GM12873 (cell line): ENCODE measurements at regions not wholly inside any gene's neighbourhood (a gene's known extent, or its start where the extent isn't known, plus 50 kb on each side); places are given as distances from the start of the nearest gene placed in this dataset.

ENCODE experiments used
- TF ChIP-seq, protein P1 (sequence below): IDR thresholded peaks from 2 replicates; pipeline ENCODE4 v1.5.1; 2012; ENCODE audit warnings: low read depth, mild to moderate bottlenecking, moderate library complexity, low read length, control low read depth; ENCODE audit not compliant: insufficient read depth; ENCODE audit errors: missing control alignments

DNA sequence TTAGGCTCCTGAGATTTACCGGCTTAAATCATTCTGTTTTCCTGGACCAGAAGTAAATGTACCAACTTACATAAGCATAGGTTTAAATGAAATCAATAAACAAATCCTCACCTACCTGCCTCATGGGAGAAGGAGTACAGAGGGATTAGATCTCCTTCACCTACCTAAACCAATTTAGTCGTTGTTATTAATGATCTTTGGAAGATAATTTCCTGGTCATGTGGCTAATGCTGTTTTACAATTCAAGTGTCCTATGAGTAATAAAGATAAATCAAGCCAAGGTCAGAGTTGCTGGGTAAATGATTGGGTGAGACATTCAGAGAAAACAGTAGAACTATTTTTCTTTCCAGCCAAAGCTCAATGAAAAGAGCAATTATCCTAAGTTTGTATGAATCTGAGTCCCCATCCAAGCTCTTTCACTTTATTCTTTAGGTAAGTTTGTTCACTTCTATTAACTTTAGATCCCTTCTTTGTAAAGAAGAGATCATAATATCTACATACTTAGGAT, 423.0 kb upstream of the FAM241A start:
- TF ChIP-seq, protein P1, sequence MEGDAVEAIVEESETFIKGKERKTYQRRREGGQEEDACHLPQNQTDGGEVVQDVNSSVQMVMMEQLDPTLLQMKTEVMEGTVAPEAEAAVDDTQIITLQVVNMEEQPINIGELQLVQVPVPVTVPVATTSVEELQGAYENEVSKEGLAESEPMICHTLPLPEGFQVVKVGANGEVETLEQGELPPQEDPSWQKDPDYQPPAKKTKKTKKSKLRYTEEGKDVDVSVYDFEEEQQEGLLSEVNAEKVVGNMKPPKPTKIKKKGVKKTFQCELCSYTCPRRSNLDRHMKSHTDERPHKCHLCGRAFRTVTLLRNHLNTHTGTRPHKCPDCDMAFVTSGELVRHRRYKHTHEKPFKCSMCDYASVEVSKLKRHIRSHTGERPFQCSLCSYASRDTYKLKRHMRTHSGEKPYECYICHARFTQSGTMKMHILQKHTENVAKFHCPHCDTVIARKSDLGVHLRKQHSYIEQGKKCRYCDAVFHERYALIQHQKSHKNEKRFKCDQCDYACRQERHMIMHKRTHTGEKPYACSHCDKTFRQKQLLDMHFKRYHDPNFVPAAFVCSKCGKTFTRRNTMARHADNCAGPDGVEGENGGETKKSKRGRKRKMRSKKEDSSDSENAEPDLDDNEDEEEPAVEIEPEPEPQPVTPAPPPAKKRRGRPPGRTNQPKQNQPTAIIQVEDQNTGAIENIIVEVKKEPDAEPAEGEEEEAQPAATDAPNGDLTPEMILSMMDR = no peak

DNA sequence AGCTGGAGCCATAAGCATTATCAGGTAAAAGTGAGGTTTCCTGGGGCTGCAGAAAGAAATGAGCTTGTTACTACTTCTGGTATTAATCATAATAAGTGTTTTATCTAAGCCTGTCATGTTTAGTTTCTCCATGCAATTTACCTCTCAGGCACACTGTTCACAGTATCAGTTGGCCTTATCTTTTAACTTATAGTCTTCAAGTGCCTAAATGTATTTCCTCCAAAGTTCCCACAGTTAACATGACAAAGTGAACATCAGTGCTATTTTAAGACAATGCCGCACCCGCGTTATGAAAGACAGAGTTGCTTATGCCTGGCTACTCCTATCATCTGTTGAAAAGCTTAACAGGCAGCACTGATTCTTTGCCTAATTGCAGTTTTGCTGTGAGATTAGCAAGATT, 408.7 kb upstream of the FAM241A start:
- TF ChIP-seq, protein P1 = no peak

DNA sequence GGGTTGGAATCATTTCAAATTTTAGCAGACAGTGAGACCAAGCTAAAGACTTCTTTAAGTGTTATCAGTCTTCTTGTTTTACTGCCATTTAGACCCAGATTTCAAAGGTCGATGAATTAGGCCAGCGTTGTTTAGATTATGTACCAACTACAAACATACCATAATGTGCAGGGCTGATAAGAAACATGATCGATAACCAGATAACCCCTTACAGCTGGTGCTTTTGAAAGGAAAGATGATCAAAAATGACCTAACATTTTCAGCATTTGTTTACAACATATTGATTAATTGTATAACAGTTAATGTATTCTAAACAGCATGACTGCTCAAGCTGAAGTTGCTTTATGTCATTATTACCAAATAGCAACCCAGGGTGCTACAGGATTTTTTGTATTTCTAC, 400.4 kb upstream of the FAM241A start:
- TF ChIP-seq, protein P1 = no peak

DNA sequence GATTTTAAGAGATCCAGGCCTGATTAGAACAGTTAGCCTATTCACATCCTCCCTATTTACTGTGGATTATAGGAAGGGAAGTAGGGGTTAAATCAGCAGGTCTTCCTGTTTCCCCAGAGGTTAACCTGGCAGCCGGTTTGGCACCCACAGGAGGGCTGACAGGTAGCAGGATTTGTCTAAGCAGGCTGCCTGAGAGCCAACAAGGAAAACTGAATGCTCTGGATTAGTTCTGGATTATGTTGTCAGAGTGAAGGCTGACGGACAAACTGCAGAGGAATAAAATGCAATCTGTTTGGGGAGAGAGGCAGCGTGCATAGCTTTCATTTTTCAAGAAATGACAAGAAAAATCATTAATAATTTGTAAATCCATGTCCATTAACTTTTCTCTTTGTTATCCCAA, 397.1 kb upstream of the FAM241A start:
- TF ChIP-seq, protein P1 = no peak

DNA sequence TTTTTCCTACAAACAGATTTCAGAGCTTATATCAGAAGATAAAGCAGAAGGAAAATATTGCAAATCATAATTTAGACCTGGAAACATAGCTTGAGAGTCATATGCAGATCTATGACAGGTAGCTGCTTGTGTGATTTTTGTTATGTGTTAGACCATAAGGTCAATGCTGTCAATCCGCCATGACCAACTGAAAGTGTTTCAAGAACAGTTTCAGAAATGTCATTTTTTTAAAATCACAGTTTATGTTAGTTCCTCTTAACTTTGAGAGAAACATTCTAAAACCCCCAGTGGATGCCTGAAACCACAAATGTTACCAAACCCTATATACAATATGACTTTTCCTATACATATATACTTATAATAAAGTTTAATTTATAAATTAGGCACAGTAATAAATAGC, 391.3 kb upstream of the FAM241A start:
- TF ChIP-seq, protein P1 = no peak

DNA sequence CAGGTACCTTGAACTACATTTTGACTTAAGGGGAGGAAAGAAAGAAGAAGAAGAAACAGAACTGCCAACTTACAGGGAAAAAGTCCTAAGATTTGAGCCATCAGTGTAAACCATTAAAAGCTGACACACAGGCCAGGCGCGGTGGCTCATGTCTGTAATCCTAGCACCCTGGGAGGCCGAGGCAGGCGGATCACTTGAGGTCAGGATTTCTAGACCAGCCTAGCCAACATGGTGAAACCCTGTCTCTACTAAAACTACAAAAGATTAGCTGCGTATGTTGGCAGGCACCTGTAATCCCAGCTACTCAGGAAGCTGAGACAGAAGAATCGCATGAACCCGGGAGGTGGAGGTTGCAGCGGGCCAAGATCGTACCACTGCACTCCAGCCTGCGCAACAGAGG, 389.7 kb upstream of the FAM241A start:
- TF ChIP-seq, protein P1 = no peak

DNA sequence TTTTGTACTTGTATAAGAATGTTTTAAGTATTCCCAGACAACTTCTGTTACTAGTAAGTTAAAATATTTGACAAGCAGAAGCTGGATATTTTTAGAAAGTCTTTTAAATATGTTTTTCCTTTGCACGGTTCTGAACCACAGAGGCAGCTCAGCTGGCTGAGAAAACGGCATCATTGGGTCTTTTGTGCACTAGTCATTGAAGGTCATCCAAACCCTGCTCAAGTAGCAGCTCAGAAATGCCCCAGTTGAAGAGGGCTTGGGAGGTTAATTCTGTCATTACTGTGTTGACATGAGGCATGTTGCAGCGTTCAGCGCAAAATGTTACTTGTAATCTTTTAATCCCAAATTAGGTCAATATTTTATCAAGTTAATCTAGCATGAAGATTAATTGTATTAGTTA, 383.7 kb upstream of the FAM241A start:
- TF ChIP-seq, protein P1 = no peak
